ENCODE measurements at regions not wholly inside any gene's neighbourhood (a gene's known extent, or its start where the extent isn't known, plus 50 kb on each side); places are given as distances from the start of the nearest gene placed in this dataset.

DNA sequence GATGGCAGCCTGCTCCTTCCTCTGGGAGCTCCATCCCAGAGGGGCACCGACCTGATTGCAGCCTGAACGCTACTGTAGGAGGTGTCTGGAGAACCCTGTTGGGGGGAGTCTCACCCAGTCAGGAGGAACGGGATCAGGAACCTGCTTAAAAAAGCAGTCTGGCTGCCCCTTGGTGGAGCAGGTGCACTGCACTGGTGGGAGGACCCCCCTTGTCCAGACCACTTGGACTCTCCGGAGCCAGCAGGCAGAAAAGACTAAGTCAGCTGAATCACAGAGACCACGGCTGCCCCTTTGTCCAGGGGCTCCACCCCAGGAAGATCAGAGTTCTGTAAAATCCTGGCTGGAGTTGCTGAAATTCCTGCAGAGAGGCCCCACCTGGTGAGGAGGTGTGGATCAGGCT is 67.3 kb upstream of the MAGEB18 start:
- DNase-seq: no peak

GRCh38 chrX:26071618-26072017 is 66.5 kb upstream of the MAGEB18 start:
- DNase-seq: no peak

DNA sequence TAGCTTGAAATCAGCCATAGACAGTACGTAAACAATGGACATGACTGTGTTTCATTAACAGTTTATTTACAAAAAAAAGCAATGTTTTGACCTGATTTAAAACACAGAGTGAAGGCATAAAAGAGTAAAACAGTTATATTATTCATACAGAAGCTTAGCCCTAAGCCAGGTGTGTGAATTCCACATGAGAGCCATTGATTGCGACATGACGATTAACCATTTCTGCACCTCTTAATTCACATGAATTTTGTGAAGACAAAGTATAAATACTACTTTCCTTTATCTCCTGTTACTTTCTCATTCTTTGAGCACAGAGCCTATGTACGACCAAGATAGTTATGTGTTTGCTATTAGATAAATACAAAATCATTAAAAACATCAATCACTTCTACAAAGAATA is 55.0 kb upstream of the MAGEB18 start:
- DNase-seq: no peak

All from KG1 (cell line).